Loucy (cell line): ENCODE measurements at regions not wholly inside any gene's neighbourhood (a gene's known extent, or its start where the extent isn't known, plus 50 kb on each side); places are given as distances from the start of the nearest gene placed in this dataset.

Experiments used
- EZH2phosphoT487 ChIP-seq: fragments of 200-600 bp; IDR thresholded peaks from 2 replicates; pipeline ENCODE4 v1.6.1; 2018; ENCODE audit warnings: antibody characterized with exemption, mild to moderate bottlenecking, moderate library complexity, borderline replicate concordance
- TF ChIP-seq, protein P1 (sequence below): fragments of 200-600 bp; sonication (generic); conservative IDR thresholded peaks from 2 replicates; pipeline ENCODE4 v1.5.1; 2014; ENCODE audit warnings: mild to moderate bottlenecking, antibody characterized with exemption, low read length

GRCh38 chr13:48873587-48873986, 102.1 kb upstream of the FNDC3A start:
- TF ChIP-seq, protein P1, sequence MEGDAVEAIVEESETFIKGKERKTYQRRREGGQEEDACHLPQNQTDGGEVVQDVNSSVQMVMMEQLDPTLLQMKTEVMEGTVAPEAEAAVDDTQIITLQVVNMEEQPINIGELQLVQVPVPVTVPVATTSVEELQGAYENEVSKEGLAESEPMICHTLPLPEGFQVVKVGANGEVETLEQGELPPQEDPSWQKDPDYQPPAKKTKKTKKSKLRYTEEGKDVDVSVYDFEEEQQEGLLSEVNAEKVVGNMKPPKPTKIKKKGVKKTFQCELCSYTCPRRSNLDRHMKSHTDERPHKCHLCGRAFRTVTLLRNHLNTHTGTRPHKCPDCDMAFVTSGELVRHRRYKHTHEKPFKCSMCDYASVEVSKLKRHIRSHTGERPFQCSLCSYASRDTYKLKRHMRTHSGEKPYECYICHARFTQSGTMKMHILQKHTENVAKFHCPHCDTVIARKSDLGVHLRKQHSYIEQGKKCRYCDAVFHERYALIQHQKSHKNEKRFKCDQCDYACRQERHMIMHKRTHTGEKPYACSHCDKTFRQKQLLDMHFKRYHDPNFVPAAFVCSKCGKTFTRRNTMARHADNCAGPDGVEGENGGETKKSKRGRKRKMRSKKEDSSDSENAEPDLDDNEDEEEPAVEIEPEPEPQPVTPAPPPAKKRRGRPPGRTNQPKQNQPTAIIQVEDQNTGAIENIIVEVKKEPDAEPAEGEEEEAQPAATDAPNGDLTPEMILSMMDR: no peak; the same call in 1 of the 2 replicates
- TF ChIP-seq EZH2phosphoT487: no peak
